HG03558 (cell line): ENCODE measurements at regions not wholly inside any gene's neighbourhood (a gene's known extent, or its start where the extent isn't known, plus 50 kb on each side); places are given as distances from the start of the nearest gene placed in this dataset.

Experiments
- ATAC-seq: cut with Tn5 transposase; IDR thresholded peaks from one replicate; pipeline ENCODE4 v1.9.1; 2021; ENCODE audit warnings: moderate number of reproducible peaks; ENCODE audit not compliant: unreplicated experiment; ENCODE audit errors: extremely low read depth

DNA sequence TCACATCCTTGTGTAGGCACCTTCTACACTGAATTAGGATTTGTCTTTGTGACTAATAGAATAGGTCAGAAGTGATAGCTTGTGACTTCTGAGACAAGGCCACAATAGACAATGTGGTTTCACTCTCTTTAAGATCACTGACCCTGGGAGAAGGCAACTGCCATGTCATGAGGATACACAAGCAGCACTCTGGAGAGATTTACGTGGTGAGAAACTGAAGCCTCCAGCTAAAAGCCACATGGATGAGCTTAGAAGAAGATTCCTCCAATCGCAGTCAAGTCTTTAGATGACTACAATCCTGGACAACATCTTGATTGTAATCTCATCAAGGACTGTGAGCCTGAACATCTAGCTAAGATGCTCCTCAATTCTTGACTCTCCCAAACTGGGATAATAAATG, 206.6 kb downstream of the ESM1 start:
- ATAC-seq, result no peak

DNA sequence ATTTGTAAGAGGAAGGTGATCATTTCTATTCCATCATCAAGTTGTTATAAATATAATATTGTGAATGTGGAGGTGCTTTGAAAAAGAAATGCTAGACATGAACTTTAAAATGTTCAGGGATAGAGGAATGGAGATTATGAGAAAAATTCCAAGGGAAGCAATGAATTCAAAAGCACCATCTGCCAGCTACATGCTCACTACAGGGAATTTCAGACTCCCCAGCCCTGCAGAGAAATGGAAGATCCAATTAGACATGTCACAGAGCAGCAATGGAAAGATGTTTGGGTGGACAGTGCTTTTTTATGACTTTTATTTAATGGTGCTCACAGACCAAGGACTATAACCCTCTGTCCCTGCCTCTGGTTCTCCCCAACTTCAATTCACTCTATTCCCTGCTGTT, 209.7 kb downstream of the ESM1 start:
- no peak for ATAC-seq

DNA sequence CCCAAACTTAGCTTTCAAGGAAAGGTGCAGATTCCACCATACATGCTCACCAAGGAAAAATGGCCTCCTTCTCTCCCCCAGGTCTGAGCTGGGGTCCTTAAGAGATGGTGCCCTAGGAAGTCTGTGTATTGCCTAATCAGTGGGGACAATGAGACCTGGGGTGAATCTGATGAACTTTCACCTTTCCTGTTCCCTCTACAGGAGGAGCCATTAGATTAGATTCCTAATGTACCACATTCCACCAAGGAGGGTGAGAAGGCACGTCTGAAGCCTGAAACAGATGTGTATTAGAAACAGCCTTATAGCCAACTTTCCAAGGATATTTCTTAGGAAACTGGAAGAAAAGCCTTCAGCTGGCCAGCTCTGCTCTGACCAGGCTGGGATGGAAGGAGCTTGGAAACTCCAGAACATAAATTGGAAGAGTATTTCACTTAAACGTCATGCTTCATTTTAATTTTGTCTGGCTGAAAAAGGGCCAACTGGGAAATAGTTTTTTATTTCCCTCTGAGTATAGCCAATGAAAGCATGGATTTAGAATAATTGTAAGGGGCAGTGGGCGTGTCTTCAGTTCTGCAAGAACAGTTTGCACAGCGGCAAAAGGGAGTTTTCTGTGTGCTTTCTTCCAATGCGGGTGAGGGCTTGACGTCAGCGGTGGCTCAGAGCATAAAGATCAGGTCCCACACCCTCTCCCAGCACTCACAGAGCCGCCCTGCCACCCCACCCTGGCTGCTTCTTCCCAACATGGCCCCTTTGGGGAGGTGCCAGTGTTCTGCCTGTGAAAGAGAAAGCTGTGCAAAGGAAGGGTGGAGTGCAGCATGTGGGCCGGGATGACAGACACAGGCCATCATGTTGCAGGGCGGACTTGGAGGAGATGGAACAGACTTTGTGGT, 210.9 kb downstream of the ESM1 start:
- no peak for ATAC-seq

DNA sequence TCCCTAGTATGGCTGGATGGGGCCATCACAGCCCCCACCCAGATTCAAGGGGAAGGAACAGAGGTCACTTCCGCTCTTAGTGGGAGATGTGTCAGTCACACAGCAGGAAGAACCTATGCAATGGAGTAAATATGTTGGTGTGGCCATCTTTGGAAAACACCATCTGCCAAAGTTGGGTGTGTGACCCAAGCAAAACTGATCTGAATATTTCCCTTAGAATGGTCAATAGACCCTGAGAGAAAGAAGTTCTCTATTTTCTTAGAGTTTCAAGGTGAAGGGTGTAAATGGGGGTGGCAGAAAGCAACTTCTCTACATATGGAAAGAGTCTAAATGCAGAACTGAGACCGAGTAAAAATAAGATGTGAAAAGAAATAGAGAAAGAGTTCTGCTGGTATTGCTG, 212.7 kb downstream of the ESM1 start:
- no peak for ATAC-seq

DNA sequence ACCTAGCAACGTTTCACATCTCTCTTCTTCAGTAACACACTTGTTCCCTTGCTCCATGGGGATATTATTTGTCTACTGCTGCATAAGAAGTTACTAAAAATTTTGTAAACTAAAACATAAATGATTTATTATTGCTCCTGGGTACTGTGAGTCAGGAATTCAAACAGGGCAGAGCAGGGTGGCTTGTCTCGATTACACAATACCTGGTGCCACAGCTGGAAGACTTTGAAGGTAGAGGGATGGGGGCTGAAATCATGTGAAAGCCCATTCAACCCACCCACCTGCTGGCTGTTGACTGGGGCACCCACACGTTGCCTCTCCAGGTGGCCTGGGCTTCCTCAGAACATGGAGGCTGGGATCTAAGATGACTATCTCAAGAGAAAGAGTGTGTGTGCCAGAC, 213.2 kb downstream of the ESM1 start:
- no peak for ATAC-seq

DNA sequence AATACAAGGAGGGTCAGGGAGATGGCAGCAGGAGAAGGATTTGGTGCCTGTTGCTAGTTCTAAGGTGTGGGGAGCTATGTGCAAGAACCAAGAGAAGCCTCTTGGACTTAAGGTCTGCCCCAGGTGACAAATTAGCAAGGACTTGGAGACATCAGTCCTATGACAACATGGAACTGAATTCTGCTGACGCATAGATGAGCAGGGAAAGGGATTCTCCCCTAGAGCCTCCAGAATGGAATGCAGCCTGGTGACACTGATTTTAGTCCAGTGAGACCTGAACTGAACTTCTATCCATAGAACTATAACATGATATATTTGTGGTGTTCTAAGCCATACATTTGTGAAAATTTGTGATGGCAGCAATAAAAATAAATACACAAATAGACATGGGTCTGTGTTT, 215.6 kb downstream of the ESM1 start:
- no peak for ATAC-seq

DNA sequence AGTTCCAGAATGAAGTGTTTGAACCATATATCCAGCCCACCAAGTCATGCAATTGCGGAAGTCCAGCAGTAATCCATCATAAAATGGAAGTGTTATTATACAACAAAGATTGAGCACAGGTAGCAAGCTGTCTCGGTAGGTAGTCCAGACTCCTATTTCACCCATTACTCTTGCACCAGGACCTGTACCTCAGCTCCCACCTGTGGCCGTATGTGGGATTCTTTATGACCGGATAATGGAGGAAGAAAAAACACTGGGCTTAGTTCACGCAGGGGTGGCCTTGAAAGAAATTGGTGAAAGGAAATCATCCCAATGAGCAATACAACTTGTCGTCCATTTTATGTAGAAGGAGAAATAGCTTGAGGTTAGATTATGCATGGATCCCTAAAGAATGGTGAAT, 216.3 kb downstream of the ESM1 start:
- ATAC-seq, result no peak

DNA sequence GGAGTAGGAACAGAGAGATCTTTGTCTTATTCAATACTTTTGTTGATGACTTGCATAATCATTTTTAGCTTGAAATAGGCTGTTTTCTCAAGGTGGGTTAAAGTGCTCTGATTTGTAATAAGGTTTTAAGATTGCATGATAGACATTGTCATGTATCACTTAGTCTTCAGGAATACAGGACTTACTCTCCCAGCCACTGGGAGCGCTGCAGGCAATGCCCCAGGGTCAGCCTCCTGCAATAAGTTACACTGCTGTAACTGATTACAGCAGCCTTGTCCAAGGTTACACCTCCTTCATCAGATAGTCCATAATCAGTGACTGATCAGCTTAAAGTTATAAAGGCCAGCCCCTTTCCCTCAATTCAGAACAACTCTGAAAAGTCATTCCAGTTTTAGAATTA, 218.6 kb downstream of the ESM1 start:
- ATAC-seq, result no peak

DNA sequence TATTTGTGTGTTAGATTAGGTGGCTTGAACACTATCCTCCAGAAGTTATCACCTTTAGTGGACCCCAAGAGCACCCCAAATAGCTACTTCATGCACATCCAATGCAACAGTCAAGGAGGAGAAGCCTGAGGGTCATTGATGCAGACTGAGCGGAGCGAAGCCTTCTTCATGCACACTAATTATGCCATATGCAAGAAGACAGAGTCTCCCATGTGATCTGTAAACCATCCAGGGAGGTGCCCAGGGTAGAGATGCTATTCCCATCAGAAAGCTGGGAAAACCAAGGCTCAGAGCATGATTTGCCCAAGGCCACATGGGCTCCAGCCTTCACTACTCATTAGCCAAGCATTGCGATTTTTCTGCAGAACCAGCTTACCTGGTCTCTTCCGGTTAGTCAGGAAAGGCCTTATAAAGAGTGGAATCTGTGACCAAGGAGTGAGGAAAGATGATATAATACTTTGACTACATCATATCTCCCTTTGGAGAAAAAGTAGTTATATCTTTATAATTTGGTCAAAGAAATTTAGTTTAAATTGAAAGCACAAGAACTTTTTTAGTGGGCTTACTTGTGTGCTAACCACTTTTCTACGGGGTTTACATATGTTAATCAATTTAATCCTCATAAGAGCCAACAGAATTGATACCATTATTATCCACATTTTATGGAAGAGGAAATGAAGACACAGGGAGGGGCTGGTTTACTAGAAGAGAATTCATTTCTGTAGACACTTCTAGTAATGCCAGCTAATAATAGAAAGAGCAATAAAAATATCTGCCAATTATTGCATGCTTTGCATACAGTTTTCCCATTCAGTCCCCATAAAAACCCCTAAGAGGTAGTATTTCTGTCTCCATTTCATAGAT, 220.0 kb downstream of the ESM1 start:
- ATAC-seq, result no peak

DNA sequence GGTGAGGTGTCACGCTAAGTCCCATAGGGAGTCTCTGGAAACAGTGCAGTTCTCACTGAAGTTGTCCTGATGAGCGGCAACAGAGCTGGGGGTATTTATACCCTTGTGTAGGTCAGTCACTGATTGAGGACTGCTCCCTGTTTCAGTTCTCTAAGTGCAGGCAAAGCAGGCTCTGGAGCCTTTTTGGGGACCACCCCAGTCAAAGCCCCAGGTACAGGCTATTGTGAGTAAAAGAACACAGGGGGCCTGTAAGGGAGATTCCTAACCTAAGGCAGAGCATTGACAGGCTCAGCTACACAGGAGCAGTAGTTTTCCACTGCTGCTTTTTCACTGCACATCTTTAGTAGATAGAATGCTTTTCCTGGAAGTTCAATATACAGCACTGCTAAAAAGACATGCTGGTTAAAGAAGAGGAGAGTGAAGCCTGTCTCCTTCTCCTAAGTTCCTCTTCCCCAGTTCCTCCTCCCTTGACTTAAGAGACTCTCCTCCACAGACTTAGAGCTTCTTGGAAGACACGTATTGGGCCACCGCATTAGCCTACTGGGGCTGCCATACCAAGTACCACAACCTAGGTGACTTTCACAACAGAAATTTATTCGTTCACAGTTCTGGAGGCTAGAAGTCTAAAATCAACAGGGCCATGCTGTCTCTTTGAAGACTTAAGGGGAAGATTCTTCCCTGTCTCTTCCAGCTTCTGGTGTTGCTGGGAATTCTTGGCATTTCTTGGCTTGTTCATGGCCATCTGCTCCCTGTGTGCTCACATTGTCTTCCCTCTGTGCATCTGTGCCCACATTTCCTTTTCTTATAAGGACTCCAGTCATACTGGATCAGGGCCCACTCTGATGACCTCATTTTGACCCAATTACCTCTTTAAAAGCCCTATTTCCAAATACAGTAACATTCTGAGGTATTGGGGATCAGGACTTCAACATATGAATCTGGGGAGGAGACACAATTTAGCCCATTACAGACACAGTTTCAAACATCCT, 221.0 kb downstream of the ESM1 start:
- no peak for ATAC-seq

DNA sequence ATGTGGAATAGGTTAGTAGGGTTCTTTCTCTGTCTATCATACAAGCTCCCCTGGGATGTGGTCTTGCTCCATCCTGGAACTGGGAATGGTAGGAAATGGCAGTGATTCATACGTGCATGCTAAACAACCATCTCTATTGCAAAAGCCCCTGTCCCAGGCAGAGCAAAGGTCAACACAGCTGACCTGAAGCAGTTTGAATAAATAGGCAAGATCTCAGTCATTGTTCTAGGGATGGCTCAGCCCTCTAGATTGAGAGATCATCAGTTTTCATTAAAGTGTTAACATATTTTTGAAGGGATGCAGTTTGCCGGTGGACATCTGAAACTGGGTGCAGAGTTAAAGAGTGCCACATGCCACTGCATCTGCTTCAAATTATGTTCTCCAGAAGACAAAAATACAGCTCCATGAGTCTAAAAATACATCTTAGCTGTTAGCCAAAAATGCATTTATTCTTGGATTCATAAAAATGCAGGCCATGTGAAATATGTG, 224.1 kb downstream of the ESM1 start:
- no peak for ATAC-seq

DNA sequence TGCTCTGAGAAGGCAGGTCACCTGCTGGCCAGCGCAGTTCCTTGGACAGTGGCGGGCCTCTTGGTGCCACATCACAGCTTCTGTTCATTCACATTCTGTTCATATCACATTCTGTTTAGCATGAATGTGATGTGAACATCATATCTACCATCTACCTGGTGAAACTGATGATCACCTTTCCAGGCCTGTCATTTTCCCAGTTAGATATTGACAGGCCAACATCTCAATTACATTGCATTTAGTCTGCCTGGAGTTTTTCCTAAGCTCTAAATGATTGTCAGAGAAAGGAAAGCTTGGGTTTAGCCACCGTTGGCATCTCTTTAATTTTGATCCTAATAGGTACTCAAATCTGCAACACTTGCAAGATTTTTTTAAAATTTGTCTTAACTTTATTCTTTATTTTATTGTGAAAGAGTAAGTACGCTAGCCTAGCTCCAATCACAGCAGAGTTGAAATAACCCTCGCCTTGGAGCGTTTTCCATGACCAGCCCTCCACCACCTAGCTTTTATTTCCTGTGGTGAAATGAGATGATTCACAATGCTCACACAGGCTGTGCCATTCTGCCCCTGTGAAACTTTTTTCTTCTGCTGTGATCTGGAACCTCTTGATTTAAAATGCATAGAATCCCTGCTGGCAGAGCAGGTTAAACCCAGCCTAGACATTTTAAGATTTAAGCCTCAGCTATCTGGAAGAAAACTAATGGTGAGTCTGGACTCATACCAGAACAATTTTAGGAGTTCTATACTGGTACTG, 225.0 kb downstream of the ESM1 start:
- no peak for ATAC-seq

DNA sequence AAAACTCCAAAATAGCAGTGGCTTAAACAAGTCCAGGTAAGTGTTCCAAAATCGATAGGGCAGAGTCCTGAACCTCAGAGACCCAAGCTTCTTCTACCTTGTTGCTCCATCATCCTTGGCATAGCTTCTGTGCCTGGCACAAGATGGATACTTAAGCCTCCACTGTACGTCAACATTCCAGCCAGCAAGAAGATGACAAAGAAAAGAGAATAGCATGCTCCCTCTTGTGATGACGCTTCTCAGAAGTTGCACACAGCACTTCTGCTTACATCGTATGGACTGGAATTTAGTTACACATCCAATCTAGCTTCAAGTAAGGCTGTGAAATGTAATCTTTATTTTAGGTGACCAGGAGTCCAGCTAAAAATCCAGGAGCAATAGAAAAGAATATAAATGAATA, 227.4 kb downstream of the ESM1 start:
- ATAC-seq, result no peak

DNA sequence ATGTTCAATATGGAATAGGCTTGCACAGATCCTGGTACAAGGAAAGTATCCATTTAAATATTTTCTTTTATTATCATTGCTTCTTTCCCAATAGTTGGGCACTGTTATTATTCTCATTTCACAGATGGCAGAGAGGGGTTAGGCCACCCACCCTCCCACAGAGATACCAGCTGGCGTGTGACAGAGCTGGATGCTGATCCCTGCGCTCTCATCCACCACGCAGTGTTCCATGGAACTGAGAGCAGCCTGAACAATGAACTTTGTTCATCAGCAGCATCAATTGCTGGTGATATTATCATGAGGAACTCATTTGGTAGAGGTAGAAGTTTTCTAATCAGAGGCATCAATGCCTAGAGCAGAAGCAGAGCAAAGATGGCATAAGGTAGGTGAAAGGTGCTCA, 227.9 kb downstream of the ESM1 start:
- ATAC-seq, result no peak

DNA sequence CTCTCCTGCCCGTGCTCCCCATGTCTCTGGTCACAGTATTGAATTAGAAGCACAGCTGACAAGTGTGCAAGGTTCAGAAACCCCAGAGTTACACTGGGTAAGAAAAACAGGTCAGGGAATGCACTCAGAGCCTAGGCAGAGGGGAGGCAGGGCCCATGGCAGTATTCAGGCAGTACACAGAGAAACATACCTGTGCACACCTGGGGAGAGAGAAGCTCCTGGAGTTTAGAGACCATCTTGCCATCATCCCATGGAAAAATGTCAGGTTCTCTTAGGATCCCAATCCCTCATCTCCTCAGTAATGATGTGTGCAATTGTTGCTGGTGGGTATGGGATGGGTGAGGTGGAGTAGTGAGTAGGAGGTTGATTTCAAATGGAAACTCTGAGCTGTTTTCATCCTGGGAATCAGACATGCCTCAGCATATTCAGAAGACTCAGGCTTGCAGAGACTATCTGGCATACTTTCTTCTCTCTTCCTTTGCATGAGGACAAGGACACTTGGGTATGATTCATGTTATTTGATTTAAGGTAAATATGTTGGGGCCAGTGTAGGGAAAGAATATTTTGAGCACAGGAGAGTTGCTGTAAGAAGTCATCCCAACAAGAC, 228.5 kb downstream of the ESM1 start:
- ATAC-seq, result no peak

DNA sequence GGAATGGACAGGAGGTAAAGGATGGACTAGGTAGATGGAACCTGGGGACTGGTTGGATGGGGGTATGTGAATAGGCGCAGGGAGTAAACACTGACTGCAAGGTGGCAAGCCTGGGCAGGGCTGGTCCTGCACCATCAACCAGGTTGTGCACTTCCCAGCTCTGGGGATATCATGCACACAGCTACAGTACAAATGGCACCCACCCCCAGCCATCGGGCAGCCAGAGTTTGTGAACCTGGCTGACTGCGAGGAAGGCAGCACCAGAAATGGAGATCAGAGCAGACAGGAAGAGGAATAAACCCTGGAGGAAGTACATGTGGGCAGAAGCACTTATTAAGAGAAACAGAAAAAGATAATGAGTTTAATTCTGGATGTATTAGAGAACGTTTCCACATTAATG, 229.1 kb downstream of the ESM1 start:
- ATAC-seq, result no peak

DNA sequence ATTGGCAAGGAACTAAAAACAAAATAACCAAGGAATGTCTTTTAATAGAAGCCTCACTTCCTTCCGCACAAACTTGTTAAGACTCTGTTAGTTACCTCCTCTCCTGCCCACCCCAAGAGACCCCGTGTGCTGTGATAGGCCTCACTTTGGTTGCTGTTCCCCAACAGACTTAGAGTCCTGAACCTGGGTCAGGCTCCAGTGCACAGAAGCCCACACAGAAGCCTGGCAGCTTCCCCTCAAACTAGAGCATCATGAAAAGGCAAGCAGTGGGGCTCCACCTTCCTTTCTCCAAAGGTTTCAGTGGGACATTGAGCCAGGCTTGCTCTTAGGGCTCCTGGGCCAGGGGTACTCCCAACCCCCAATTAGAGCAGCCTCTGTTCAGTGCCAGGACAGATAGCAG, 230.5 kb downstream of the ESM1 start:
- no peak for ATAC-seq

DNA sequence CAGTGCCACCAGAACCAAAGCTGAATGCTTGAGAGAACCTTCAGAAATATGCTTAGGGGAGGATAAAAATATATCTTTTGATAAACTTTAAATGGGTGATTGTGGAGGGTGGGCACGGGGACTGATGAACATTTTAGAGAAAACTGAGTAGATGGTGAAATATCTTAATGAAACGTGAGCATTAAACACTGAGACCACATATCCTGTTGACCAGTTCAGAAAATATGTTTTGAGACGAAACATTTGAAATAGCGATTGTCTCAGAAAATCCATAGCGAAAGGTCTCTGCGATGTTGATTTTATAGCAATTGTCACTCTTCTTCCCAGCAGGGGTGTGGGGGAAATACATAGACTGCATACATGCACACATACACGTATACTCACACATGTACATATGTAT, 231.0 kb downstream of the ESM1 start:
- ATAC-seq, result no peak

DNA sequence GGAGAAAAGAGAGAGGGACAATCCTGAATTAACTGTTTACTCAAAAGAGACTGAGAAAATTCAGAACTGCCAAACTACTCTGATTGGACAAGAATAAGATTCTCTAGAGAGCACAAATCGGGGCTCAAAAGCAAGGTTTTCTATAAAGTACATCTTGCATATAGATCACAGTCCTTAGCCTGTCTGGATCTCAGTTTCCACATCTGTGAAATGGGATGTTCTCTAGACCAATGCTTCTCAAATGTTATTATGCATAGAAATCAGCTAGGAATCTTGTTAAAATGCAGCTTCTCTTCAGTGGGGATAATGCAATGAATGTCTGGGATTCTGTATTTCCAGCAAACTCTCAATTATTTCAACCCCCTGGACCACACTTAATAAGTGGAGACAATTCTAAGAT, 231.6 kb downstream of the ESM1 start:
- no peak for ATAC-seq
